Panc1 (cell line): ENCODE measurements at regions not wholly inside any gene's neighbourhood (a gene's known extent, or its start where the extent isn't known, plus 50 kb on each side); places are given as distances from the start of the nearest gene placed in this dataset.

Experiments
- ATAC-seq: fragments of 200-7000 bp; cut with Tn5 transposase; 2 replicates; pipeline ENCODE4 v1.9.1; 2020; ENCODE audit warnings: mild to moderate bottlenecking, moderate library complexity
- BruUV-seq: library from RNA; stranded (reverse); fragments of 400-500 nt; replicated peaks from 2 replicates; lab custom pipeline; 2021; lab: Mats Ljungman, UMichigan
- CTCF ChIA-PET: fragments of 300-600 bp; sonication (Branson Sonifier 250); formaldehyde crosslinking; loops from one replicate; lab custom pipeline; 2022; ENCODE audit warnings: antibody characterized with exemption; lab: Charles Lee
- POLR2A ChIA-PET: fragments of 300-600 bp; sonication (Branson Sonifier 250); formaldehyde crosslinking; loops from one replicate; lab custom pipeline; 2022; ENCODE audit warnings: antibody characterized with exemption; lab: Charles Lee
- DNase-seq: peaks from one replicate; pipeline ENCODE4 v3.0.0-alpha.2; 2010; ENCODE audit warnings: low read depth, low spot score
- H3K27ac ChIP-seq: 2 replicates; pipeline ENCODE4 v1.5.1; 2011; ENCODE audit warnings: mild to moderate bottlenecking, low read length, inconsistent platforms
- H3K27me3 ChIP-seq: fragments of 200-500 bp; sonication (Bioruptor generic); 2 replicates; pipeline ENCODE4 v1.6.0; 2014; ENCODE audit warnings: low read length, inconsistent platforms; ENCODE audit not compliant: control insufficient read depth, insufficient read depth
- H3K36me3 ChIP-seq: fragments of 200-500 bp; sonication (Bioruptor generic); 2 replicates; pipeline ENCODE4 v1.5.1; 2014; ENCODE audit warnings: inconsistent platforms, mild to moderate bottlenecking, low read length, moderate library complexity; ENCODE audit not compliant: control insufficient read depth, insufficient read depth
- H3K4me1 ChIP-seq: 2 replicates; pipeline ENCODE4 v1.5.1; 2011; ENCODE audit warnings: inconsistent platforms, mild to moderate bottlenecking, low read length, moderate library complexity; ENCODE audit not compliant: control insufficient read depth, insufficient read depth
- H3K4me3 ChIP-seq, 2 experiments: 2 replicates each; pipeline ENCODE4 v1.5.1; 2011 to 2012; ENCODE audit warnings: low read depth in 2 of 2, low read length in 2 of 2, mild to moderate bottlenecking in 2 of 2, inconsistent platforms in 1 of 2, moderate library complexity in 1 of 2
- H3K9me3 ChIP-seq: fragments of 200-500 bp; sonication (Bioruptor generic); 2 replicates; pipeline ENCODE4 v1.5.1; 2014; ENCODE audit warnings: low read depth, mild to moderate bottlenecking, inconsistent platforms, low read length, moderate library complexity; ENCODE audit not compliant: control insufficient read depth, insufficient read depth
- POLR2AphosphoS5 ChIP-seq: IDR thresholded peaks from 2 replicates; pipeline ENCODE4 v1.6.1; 2012; ENCODE audit warnings: mild to moderate bottlenecking, low read depth, low read length, moderate library complexity
- SIN3A ChIP-seq: IDR thresholded peaks from 2 replicates; pipeline ENCODE4 v1.6.1; 2012; ENCODE audit warnings: low read depth, mild to moderate bottlenecking, low read length, moderate library complexity, borderline replicate concordance; ENCODE audit not compliant: insufficient read depth
- TCF7L2 ChIP-seq: IDR thresholded peaks from 2 replicates; pipeline ENCODE4 v1.6.1; 2011; ENCODE audit warnings: mild to moderate bottlenecking, low read depth, low read length, inconsistent platforms
- in situ Hi-C: cut with HindIII; loops from 2 replicates; pipeline ENCODE4 v1.10.0; 2016; ENCODE audit warnings: low sequenced_read_pairs, low pct_unique_long_range_greater_than_20kb
- intact Hi-C: fragments of 100-400 bp; cut with micrococcal nuclease; formaldehyde crosslinking; loops from one replicate; pipeline ENCODE4 v1.10.0; 2022; ENCODE audit not compliant: unreplicated experiment
- TF ChIP-seq, protein P1 (sequence below), 2 experiments: IDR thresholded peaks; 2 replicates each; pipeline ENCODE4 v1.6.1; 2011 to 2012; ENCODE audit warnings: low read depth in 2 of 2, control low read depth in 1 of 2, low read length in 1 of 2, mild to moderate bottlenecking in 1 of 2, moderate library complexity in 1 of 2; ENCODE audit not compliant: insufficient read depth in 1 of 2
- TF ChIP-seq, protein P2 (sequence below): fragments of 450-650 bp; IDR thresholded peaks from 2 replicates; pipeline ENCODE4 v1.5.1; 2017; ENCODE audit warnings: mild to moderate bottlenecking

DNA sequence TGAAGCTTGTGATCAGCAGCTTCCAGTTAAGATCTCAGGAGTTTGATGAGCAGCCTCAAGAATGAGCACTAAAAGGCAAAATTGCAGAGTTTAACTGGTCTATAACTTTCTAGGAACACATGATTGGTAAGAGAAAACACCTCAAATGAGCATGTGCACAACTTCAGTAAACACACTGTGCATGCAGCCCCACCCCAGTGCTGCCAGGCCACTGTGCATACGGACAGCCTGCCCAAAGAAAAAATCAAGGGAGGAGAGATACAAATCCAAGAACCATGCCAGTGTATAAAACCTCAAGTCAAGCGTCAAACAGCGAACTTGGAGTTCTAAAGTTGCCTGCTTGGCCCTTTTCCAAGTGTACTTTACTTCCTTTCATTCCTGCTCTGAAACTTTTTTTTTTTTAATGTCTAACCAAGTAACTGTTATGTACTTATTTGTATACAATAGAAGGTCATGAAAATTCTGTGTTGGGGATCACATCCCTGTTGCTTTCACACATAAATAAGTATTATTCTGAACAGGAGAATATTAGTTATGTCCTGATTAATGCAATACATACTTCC is 125.6 kb upstream of the TSLP start:
- no peak for DNase-seq
- intact Hi-C loops (no loop called here), in situ Hi-C loops (no loop called here)
- BruUV-seq: no TSS peak
- TF ChIP-seq, protein P1, sequence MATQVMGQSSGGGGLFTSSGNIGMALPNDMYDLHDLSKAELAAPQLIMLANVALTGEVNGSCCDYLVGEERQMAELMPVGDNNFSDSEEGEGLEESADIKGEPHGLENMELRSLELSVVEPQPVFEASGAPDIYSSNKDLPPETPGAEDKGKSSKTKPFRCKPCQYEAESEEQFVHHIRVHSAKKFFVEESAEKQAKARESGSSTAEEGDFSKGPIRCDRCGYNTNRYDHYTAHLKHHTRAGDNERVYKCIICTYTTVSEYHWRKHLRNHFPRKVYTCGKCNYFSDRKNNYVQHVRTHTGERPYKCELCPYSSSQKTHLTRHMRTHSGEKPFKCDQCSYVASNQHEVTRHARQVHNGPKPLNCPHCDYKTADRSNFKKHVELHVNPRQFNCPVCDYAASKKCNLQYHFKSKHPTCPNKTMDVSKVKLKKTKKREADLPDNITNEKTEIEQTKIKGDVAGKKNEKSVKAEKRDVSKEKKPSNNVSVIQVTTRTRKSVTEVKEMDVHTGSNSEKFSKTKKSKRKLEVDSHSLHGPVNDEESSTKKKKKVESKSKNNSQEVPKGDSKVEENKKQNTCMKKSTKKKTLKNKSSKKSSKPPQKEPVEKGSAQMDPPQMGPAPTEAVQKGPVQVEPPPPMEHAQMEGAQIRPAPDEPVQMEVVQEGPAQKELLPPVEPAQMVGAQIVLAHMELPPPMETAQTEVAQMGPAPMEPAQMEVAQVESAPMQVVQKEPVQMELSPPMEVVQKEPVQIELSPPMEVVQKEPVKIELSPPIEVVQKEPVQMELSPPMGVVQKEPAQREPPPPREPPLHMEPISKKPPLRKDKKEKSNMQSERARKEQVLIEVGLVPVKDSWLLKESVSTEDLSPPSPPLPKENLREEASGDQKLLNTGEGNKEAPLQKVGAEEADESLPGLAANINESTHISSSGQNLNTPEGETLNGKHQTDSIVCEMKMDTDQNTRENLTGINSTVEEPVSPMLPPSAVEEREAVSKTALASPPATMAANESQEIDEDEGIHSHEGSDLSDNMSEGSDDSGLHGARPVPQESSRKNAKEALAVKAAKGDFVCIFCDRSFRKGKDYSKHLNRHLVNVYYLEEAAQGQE (IDR thresholded peaks at IDR 0.05; ENCODE audit: insufficient read depth in 1 of 2, low read depth in 2 of 2, low read length in 1 of 2): no peak
- H3K27ac ChIP-seq: no peak overlapping the region
- H3K4me1 ChIP-seq: no peaks in the 10 kb centered on the region
- no peak overlapping the region for H3K4me3 ChIP-seq
- no peaks in the 10 kb centered on the region for H3K27me3 ChIP-seq
- no peaks in the 10 kb centered on the region for H3K9me3 ChIP-seq
- no peaks in the 10 kb centered on the region for H3K36me3 ChIP-seq
- POLR2A ChIA-PET: no interaction called here
- no peak for ATAC-seq
- CTCF ChIA-PET: no interaction called here

DNA sequence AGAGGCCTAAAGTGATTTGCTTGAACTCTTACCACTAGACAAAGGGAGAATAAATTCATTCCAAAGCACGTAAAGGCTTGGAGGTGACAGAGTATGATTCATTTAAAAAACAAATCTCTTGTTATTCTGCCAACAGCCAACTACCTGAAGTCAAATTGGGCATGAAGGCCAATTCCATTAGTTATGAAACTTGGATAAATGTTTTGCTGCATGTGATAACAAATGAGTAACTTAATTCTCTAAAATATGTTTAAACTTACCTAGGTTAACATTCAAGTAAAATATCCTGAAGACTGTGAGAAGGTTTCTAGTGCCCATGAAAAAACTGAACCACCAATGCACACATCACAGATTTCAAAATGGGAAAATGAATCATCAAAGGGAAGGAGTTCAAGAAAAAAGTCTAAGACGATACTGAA is 120.1 kb upstream of the TSLP start:
- Histone ChIP-seq H3K36me3 (no peaks in the 10 kb centered on the region), H3K4me1 (no peaks in the 10 kb centered on the region), H3K27me3 (no peaks in the 10 kb centered on the region), H3K27ac (no peak overlapping the region), H3K4me3 (no peak overlapping the region), H3K9me3 (no peaks in the 10 kb centered on the region)
- CTCF ChIA-PET: no interaction called here
- intact Hi-C loops: no loop called here
- in situ Hi-C loops: no loop called here
- BruUV-seq: no TSS peak
- TF ChIP-seq, protein P1 (IDR thresholded peaks at IDR 0.05; ENCODE audit: insufficient read depth in 1 of 2, low read depth in 2 of 2, low read length in 1 of 2): no peak
- TF ChIP-seq SIN3A (no peak), POLR2AphosphoS5 (no peak), TCF7L2 (no peak)
- TF ChIP-seq, protein P2, sequence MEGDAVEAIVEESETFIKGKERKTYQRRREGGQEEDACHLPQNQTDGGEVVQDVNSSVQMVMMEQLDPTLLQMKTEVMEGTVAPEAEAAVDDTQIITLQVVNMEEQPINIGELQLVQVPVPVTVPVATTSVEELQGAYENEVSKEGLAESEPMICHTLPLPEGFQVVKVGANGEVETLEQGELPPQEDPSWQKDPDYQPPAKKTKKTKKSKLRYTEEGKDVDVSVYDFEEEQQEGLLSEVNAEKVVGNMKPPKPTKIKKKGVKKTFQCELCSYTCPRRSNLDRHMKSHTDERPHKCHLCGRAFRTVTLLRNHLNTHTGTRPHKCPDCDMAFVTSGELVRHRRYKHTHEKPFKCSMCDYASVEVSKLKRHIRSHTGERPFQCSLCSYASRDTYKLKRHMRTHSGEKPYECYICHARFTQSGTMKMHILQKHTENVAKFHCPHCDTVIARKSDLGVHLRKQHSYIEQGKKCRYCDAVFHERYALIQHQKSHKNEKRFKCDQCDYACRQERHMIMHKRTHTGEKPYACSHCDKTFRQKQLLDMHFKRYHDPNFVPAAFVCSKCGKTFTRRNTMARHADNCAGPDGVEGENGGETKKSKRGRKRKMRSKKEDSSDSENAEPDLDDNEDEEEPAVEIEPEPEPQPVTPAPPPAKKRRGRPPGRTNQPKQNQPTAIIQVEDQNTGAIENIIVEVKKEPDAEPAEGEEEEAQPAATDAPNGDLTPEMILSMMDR: no peak
- DNase-seq (no peak), ATAC-seq (no peak)
- POLR2A ChIA-PET: no interaction called here
